HG03520 (cell line): ENCODE measurements at regions not wholly inside any gene's neighbourhood (a gene's known extent, or its start where the extent isn't known, plus 50 kb on each side); places are given as distances from the start of the nearest gene placed in this dataset.

Experiments used
- ATAC-seq: cut with Tn5 transposase; IDR thresholded peaks from one replicate; pipeline ENCODE4 v1.9.1; 2021; ENCODE audit warnings: mild to moderate bottlenecking, moderate library complexity; ENCODE audit not compliant: unreplicated experiment

DNA sequence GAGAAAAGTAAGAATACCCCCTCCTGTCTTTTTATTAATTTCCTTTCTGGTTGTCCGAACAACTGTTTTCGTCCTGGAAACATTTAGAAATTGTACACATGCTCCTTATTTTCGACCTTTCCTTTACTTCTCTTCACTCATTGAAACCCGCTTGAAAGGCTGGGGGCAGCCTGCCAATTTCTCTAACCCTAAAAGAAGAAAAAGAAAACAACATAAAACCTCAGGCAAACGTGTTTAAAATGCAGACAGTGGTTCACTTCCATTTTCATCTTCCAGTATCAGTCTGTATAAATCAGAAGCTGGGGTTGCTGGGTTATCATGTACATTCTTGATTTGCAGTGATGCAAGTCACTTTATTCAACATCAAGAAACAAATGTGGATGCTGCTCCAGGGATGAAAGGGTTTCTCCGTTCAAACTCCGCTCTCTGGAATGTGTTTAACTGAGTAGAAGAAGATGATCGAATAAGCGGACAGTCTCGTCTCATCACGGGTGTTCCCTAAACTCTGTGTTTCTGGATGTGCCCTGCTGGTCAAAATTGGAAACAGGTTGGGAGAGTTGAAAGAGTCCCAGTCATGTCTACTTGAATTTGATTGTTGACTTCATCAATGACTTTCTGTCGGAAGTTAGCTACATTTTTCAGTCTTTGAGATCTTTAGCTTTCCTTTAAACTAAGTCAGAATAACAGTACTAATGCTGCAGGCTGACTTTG, 1042.2 kb downstream of the BCL11B start:
- no peak for ATAC-seq

DNA sequence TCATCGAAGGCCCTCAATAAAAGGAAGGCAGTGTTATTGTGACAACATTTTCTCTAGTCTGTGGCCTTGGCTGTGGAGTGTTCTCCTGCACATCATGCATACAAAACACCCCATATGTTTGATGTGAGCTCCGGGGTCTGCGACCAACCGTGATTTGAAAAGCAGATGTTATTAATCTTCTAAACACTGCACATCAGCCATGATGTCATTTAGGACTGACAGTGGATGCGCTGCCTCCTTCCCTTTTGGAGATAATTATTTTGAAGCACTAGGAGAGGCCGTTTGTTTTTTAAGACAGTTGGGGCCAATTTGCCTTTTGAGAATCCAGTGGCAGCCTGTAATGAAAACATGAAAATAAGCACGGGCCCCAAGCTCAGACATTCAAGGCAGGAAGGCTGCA, 1041.6 kb downstream of the BCL11B start:
- ATAC-seq, result no peak

DNA sequence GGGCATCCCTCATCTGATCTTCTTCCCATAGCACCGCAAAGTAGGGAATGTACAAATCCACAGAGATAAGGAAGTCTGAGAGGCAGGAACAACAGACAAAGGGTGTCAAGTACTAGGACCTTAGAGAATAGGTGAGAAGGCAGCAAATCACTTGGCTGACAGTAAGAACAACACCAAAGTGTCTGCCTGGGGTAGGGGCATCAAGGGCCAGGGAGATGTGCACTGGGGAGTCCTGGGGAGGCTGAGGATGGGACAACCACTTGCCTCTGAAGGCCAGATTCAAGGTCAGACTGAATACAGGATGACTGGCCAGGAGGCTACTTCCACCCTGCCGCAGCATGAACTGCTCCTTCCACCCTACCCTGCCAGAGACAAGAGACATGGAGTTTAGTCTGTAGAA, 1040.8 kb downstream of the BCL11B start:
- ATAC-seq, result no peak

DNA sequence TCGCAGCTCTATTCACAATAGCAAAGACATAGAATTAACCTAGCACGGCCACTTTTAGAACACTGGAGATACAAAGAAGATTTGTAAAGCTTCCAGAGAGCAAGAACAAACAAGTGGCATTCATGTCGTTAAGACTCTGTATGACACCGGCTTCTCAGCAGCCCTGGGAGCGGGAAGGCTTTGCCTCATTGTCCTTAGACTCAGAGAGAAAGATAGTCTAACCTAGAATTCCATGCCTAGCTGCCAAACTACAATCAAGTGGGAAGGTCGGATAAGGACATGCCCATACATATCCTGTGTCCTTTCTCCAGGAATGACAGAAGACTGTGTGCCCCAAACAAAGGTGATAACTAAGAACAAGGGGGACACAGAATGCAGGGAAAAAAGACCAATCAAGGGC, 1038.3 kb downstream of the BCL11B start:
- ATAC-seq, result no peak

DNA sequence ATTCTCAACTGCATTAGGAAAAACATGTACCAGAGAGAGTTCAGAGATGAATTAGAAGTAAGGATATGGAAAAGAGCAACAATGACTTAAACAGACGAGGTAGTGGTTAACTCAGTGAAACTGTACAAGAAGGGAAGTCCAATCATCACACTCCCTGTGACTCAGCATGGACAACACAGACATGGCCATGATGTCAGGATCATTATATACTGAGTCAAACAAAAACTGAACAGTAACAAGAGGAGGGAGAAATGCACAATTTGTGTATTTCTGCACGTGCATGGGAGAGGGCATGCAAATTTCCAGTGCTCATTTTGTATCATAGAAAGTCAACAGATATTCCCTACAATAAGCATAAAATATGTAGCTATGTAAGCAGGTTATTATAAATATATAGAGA, 1037.8 kb downstream of the BCL11B start:
- no peak for ATAC-seq

DNA sequence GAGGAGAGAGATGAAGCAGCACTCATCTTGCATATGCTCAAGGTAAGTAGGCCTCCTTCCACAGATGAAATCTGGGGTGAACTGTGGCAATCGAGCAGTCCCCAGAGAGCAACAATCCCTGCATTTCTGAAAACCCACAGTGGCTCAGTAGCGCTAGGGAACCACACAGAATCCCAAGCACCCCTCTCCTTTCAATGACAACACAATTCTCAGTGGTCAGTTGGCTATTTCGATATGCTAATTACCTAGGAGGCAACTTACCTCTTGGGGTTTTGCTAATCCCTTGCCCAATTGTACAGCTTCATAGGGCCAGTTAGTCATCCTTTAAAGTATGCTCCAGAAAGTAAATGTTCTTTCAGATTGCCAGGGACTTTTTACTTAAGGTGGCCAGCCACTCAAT, 1035.7 kb downstream of the BCL11B start:
- no peak for ATAC-seq

DNA sequence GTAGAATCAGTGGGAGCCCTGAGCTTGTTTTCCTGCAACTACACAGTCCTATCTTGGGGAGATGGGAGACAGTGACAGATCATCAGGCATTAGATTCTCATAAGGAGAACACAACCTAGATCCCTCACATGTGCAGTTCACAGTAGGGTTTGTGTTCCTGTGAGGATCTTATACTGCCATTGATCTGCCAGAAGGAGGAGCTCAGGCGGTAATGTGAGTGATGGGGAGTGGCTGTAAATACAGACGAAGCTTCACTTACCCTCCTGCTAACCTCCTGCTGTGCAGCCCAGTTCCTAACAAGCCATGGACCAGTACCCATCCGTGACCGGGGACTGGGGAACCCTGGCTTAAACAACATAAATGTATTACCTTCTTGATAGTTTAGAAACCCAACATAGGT, 1034.1 kb downstream of the BCL11B start:
- no peak for ATAC-seq

DNA sequence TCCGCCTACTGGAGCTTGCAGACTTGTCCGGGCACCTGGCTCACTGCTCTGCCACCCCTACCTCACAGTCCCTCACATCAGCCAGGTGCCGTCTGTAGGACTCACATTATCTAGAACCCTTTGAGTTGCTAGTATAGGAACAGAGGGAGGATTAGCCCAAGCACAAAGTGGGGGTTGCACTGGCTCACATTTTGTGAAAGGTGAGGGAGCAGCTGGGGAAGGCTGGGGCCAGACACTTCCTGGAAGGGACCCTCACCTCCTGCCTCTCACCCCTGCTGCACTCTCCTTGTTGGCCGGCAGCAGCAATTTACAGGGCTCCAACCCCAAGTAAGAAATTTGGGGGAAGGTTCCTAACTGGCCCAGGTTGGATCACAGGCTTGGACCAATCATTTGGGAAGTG, 1031.6 kb downstream of the BCL11B start:
- no peak for ATAC-seq

- no peak for ATAC-seq
These were observed 1029.1 kb downstream of the BCL11B start for GRCh38 chr14:98242903-98243302.

DNA sequence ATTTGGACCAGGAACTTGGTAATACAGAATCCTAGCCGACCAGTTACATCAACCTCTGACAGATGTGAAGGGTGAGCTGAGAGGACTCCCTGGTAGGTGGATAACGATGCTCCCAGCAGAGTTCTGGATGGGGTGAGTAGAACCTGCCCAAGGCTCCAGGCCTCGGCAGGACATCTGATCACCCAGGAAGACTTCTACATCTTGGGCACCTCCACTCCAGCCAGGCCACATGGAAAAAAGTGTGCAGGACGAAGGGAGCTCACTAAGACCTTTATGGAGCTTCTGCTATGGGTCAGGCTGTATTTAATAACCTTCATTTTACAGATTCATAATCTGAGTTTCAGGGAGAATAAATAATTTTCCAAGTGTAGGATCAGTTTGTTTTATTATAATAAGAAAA, 1028.7 kb downstream of the BCL11B start:
- ATAC-seq, result no peak

DNA sequence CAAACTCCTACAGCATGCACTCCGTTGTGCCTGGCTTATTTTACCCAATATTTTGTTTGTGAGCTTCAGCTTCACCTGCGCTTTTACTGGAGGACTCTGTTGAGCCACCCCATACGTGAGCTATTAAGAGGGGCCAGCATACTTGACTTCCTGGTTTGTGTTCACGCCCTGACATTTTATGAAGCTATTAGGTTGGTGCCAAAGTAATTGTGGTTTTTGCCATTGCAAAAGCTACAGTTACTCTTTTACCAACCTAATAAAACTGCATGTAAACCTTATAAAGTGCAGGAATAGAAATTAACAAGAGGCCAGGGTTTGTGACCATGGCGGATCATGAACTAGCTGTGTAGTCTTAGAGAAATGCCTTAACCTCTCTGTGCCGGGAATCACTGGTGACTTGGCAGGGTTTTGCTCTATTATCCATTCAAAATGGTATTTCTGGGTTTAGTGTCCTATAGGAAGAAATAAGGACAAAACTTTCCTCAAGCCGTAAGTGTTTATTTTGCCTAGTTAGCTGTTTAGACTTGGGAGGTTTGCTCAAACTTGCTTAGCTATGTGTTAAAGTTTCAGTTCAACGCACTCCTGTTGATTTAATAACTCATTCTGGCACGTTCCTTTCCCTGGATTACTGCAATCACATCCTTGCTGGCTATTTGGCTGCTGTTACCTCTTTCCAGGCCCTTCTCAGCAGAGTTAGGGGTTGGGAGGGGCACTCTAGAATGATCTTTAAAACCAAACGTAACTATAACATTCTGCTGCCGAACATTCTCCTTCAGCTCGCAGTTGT, 1027.6 kb downstream of the BCL11B start:
- ATAC-seq, result no peak

GRCh38 chr14:98244966-98245569, 1026.9 kb downstream of the BCL11B start:
- ATAC-seq, result no peak

GRCh38 chr14:98249057-98249456, 1022.9 kb downstream of the BCL11B start:
- ATAC-seq, result no peak

DNA sequence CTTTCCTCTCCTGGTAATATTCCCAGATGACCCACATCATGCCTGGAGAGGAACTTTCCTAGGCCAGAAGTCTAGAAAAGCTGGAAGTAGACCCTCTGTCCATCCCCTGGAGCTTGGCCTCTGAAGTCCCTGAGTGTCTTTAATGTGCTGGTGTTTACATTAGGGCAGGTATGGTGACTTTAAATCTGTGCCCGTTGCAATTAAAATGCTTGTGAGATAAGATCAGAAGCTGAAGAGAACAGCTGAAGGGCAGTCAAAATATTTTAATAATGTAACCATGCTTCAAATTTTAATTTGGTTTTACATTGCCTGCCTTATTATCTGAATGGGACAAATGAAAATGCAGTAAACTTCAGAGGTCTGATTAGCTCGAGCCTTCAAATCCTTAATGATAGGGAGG, 1022.5 kb downstream of the BCL11B start:
- ATAC-seq, result no peak

- ATAC-seq, result no peak
These were observed 1019.2 kb downstream of the BCL11B start for GRCh38 chr14:98252820-98253219.

DNA sequence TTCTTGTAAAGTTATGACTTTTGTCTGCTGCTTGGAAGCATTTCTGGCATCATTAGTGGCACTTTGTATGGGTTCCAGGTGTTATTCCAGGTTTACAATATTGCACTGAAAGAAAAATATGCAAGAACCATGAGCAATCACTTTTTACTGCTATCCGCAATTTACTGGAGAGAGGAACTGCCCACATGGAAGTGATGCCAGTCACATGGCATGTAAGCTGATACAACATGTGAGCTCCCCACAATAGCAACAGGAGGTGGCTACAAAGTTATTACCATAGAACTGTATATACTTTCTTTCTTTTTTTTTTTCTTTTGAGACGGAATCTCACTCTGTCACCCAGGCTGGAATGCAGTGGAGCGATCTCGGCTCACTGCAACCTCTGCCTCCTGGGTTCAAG, 1012.1 kb downstream of the BCL11B start:
- no peak for ATAC-seq

- ATAC-seq, result no peak
These were observed 1009.4 kb downstream of the BCL11B start for GRCh38 chr14:98262566-98262965.

DNA sequence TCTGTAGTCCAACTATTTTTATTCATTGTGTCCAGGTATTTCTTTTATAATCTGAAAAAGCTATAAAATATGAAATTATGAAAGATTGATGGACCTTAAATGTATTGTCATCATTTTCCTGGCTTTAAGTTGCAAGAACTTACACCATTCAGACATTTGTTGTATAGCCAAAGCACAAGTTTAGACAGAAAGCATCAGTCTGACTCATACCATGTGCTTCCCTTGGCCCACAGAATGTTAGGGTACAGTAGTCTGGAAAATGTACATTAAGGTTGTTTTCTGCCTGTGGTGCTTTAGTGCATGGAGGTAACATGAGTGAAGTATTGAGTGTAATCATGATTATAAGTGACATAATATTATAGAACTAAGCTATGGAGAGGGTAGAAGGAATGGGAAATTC, 1002.5 kb downstream of the BCL11B start:
- no peak for ATAC-seq

DNA sequence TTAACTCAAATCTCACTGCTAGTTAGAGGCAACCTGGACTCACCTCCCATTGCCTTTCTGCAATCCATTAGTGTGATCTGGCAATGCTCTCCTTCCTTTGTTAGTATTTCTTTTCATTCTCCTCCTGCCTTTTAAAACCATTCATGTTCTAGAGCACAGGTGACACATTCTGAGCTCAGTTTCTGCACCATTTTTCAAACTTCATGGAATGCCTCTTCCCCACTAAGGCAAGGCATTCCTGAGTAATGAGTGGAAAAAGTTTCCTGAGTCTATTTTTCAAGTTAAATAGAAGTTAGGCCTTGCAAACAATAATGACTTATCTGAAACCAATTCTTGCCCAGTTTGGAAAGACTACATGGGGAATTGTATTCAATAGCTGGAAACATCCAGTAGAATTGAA, 1001.8 kb downstream of the BCL11B start:
- no peak for ATAC-seq

DNA sequence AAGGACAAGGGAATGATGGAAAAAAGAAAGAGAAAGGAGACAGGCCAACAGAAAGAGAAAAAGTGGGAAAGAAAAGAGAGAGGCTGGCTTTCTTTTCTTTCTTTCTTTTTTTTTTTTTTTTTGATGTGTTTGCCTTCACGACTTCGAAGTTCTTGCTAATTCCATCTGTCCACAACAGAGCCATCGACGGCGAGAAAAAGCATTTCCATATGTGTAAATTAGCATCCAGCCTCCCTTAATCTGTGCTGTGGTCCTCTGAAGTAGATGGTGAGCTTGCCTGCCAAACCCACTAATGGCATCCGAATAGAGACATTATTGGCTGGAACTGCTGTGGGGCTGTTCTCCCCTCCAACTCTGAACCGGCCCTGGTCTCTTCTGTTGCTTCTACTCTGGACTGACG, 997.4 kb downstream of the BCL11B start:
- ATAC-seq, result no peak

- ATAC-seq, result no peak
These were observed 993.2 kb downstream of the BCL11B start for GRCh38 chr14:98278800-98279199.

DNA sequence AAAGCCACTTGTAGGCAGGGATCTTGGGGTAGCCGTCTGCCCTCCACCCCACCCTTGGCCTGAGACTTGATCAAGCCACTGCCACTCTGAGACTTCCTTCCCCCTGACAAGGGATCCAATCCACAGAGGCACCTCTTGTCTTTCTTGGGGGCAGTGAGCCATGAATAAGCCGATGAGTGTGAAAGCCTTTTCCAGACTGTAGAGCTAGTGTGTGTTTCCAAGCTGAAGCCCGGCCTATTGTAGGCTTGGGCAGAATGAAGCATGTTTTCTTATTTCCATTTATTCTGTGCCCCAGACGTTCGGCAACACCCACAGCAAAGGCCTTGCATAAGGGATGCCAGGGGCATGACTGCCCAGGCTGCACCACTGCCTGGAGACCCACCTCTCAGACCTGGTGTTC, 991.6 kb downstream of the BCL11B start:
- no peak for ATAC-seq
